Neutrophil (primary cell): ENCODE measurements at regions not wholly inside any gene's neighbourhood (a gene's known extent, or its start where the extent isn't known, plus 50 kb on each side); places are given as distances from the start of the nearest gene placed in this dataset.

ENCODE experiments used
- H3K27ac ChIP-seq: fragments of 200-600 bp; sonication (generic); 2 replicates; pipeline ENCODE4 v1.5.1; 2016; ENCODE audit warnings: mild to moderate bottlenecking, moderate library complexity
- H3K27me3 ChIP-seq: fragments of 200-600 bp; sonication (generic); 2 replicates; pipeline ENCODE4 v1.6.0; 2016; ENCODE audit warnings: mild to moderate bottlenecking
- H3K36me3 ChIP-seq: fragments of 200-600 bp; sonication (generic); 2 replicates; pipeline ENCODE4 v1.5.1; 2017
- H3K4me1 ChIP-seq, 2 experiments: fragments of 200-600 bp in 1 of 2; sonication (generic) in 1 of 2; 1 replicate in 1 of 2; 2 replicates in 1 of 2; pipeline versions ENCODE4 v1.5.1 to v1.6.1; 2013 to 2016; ENCODE audit warnings: low read depth in 1 of 2, low read length in 1 of 2, mild to moderate bottlenecking in 1 of 2, moderate library complexity in 1 of 2; ENCODE audit not compliant: control insufficient read depth in 1 of 2, insufficient read depth in 1 of 2
- H3K4me3 ChIP-seq, 2 experiments: fragments of 200-600 bp in 1 of 2; sonication (generic) in 1 of 2; 1 replicate in 1 of 2; 2 replicates in 1 of 2; pipeline ENCODE4 v1.5.1; 2013 to 2016; ENCODE audit warnings: low read depth in 1 of 2, low read length in 1 of 2, mild to moderate bottlenecking in 1 of 2, moderate library complexity in 1 of 2
- H3K9me3 ChIP-seq: fragments of 200-600 bp; sonication (generic); 2 replicates; pipeline ENCODE4 v1.5.1; 2016
- CTCF ChIP-seq: fragments of 200-600 bp; sonication (generic); IDR thresholded peaks from 2 replicates; pipeline ENCODE4 v1.5.1; 2016; ENCODE audit warnings: antibody characterized with exemption

- Histone ChIP-seq H3K4me1 (no peaks in the 10 kb centered on the region), H3K27me3 (no peaks in the 10 kb centered on the region)
These were observed 127.1 kb upstream of the HS3ST3A1 start for GRCh38 chr17:13728781-13729180.

GRCh38 chr17:13729466-13730134, 127.9 kb upstream of the HS3ST3A1 start:
- TF ChIP-seq CTCF, result no peak

More at GRCh38 chr17:13728781-13729180, 127.1 kb upstream of the HS3ST3A1 start:
- TF ChIP-seq CTCF, result no peak
- no peak overlapping the region for H3K27ac ChIP-seq
- H3K36me3 ChIP-seq, result no peaks in the 10 kb centered on the region
- no peaks in the 10 kb centered on the region for H3K9me3 ChIP-seq
- H3K4me3 ChIP-seq, result no peak overlapping the region

GRCh38 chr17:13734880-13735279, 133.2 kb upstream of the HS3ST3A1 start:
- TF ChIP-seq CTCF, result no peak
- no peaks in the 10 kb centered on the region for H3K4me1 ChIP-seq
- H3K27me3 ChIP-seq, result no peaks in the 10 kb centered on the region
- H3K9me3 ChIP-seq, result no peaks in the 10 kb centered on the region
- H3K27ac ChIP-seq, result no peak overlapping the region
- no peaks in the 10 kb centered on the region for H3K36me3 ChIP-seq
- no peak overlapping the region for H3K4me3 ChIP-seq

More at GRCh38 chr17:13729466-13730134, 127.9 kb upstream of the HS3ST3A1 start:
- no peak overlapping the region for H3K4me3 ChIP-seq
- no peaks in the 10 kb centered on the region for H3K36me3 ChIP-seq
- no peaks in the 10 kb centered on the region for H3K4me1 ChIP-seq
- no peak overlapping the region for H3K27ac ChIP-seq
- H3K9me3 ChIP-seq, result no peaks in the 10 kb centered on the region
- H3K27me3 ChIP-seq, result no peaks in the 10 kb centered on the region

- Histone ChIP-seq H3K4me3 (no peak overlapping the region), H3K4me1 (no peaks in the 10 kb centered on the region), H3K9me3 (no peaks in the 10 kb centered on the region), H3K27ac (no peak overlapping the region), H3K36me3 (no peaks in the 10 kb centered on the region), H3K27me3 (no peaks in the 10 kb centered on the region)
- TF ChIP-seq CTCF, result no peak
These were observed 133.7 kb upstream of the HS3ST3A1 start for GRCh38 chr17:13735444-13735843.

- H3K27ac ChIP-seq, result no peak overlapping the region
These were observed 134.1 kb upstream of the HS3ST3A1 start for GRCh38 chr17:13735861-13736260.

More at GRCh38 chr17:13735861-13736260, 134.1 kb upstream of the HS3ST3A1 start:
- Histone ChIP-seq H3K27me3 (no peaks in the 10 kb centered on the region), H3K36me3 (no peaks in the 10 kb centered on the region), H3K4me1 (no peaks in the 10 kb centered on the region), H3K4me3 (no peak overlapping the region), H3K9me3 (no peaks in the 10 kb centered on the region)
- TF ChIP-seq CTCF, result no peak
